ENCODE measurements at regions not wholly inside any gene's neighbourhood (a gene's known extent, or its start where the extent isn't known, plus 50 kb on each side); places are given as distances from the start of the nearest gene placed in this dataset.

GRCh38 chr2:147559070-147559725, 285.6 kb upstream of the ACVR2A start:
- DNase-seq (ENCODE audit: low read depth, low spot score), result no peak
- CTCF ChIA-PET, result no interaction called here
- no peaks in the 10 kb centered on the region for H3K36me3 ChIP-seq (ENCODE audit: control insufficient read depth in 1 of 2, insufficient read depth in 2 of 2, low read length in 2 of 2)
- no peaks in the 10 kb centered on the region for H3K9me3 ChIP-seq (ENCODE audit: control insufficient read depth in 1 of 2, insufficient read depth in 1 of 2, low read depth in 1 of 2, low read length in 2 of 2)
- no peak overlapping the region for H3K27ac ChIP-seq (ENCODE audit: low read depth, low read length)
- BruUV-seq (replicated peaks), result no TSS peak
- H3K4me1 ChIP-seq (ENCODE audit: control insufficient read depth in 1 of 2, insufficient read depth in 2 of 2, low read length in 2 of 2), result no peaks in the 10 kb centered on the region
- no peak for ATAC-seq
- intact Hi-C loops (cut with micrococcal nuclease), result no loop called here
- H4K20me1 ChIP-seq (ENCODE audit: insufficient read depth), result no peaks in the 10 kb centered on the region
- H3K9me2 ChIP-seq (ENCODE audit: insufficient read depth), result no peaks in the 10 kb centered on the region
- no peak overlapping the region for H2AFZ ChIP-seq (ENCODE audit: low read depth, low read length, poor library complexity, severe bottlenecking)
- H3K9ac ChIP-seq (ENCODE audit: low read length), result no peak overlapping the region
- POLR2A ChIA-PET, result no interaction called here
- H3K79me2 ChIP-seq (ENCODE audit: insufficient read depth, low read length), result no peaks in the 10 kb centered on the region
- no peak for TF ChIP-seq RAD21 (IDR thresholded peaks at IDR 0.05; ENCODE audit: low read depth)
- TF ChIP-seq EZH2phosphoT487 (IDR thresholded peaks at IDR 0.05; ENCODE audit: borderline replicate concordance), result no peak
- no peak for TF ChIP-seq POLR2A (IDR thresholded peaks at IDR 0.05; ENCODE audit: borderline replicate concordance, extremely low read depth, insufficient read depth, insufficient read length)
- no peak for TF ChIP-seq SP1 (IDR thresholded peaks at IDR 0.05; ENCODE audit: low read depth)
- TF ChIP-seq ZFX (IDR thresholded peaks at IDR 0.05), result no peak
- no peak for TF ChIP-seq ZBTB33 (IDR thresholded peaks at IDR 0.05; ENCODE audit: extremely low read depth, insufficient replicate concordance, low read length)
- no peak for TF ChIP-seq FOSL1 (IDR thresholded peaks at IDR 0.05; ENCODE audit: low read depth)
- TF ChIP-seq EZH2 (IDR thresholded peaks at IDR 0.05), result no peak
- no peak for TF ChIP-seq CEBPB (IDR thresholded peaks at IDR 0.05; ENCODE audit: low read depth)
- no peak for TF ChIP-seq CBX3 (IDR thresholded peaks at IDR 0.05; ENCODE audit: low read depth)
- TF ChIP-seq SRF (IDR thresholded peaks at IDR 0.05; ENCODE audit: low read depth), result no peak
- no peak overlapping the region for H3K4me2 ChIP-seq (ENCODE audit: low read length)
- no peak overlapping the region for H3K4me3 ChIP-seq (replicated peaks in 1 of 2; ENCODE audit: low read depth in 1 of 2, low read length in 2 of 2)
- RAD21 ChIA-PET (ENCODE audit: low non-redundant PET in 1 of 2, low total read pairs in 2 of 2, uncharacterized antibody in 2 of 2, unreplicated experiment in 2 of 2), result no interaction called here
- no peaks in the 10 kb centered on the region for H3K27me3 ChIP-seq (ENCODE audit: insufficient read depth, low read length)
